ENCODE measurements at regions not wholly inside any gene's neighbourhood (a gene's known extent, or its start where the extent isn't known, plus 50 kb on each side); places are given as distances from the start of the nearest gene placed in this dataset.
A peak's percentile ranks its signal among the peaks of the same experiment; 100 is the strongest.

- H3K4me1 ChIP-seq (ENCODE audit: control insufficient read depth in 1 of 2, extremely low read depth in 1 of 2, insufficient read depth in 2 of 2, low read length in 2 of 2) = no peaks in the 10 kb centered on the region
- DNase-seq = peak in 15 of 35 experiments; percentile 0 to 32 (median 10)
- H3K27ac ChIP-seq (ENCODE audit: low read length) = no peak overlapping the region
- H3K4me3 ChIP-seq (ENCODE audit: control insufficient read depth in 1 of 2, extremely low read depth in 1 of 2, low read length in 1 of 2) = peak overlapping the region in 1 of 2 donors; percentile 19
- no peaks in the 10 kb centered on the region for H3K27me3 ChIP-seq (replicated peaks in 1 of 2; ENCODE audit: control insufficient read depth in 2 of 2, extremely low read depth in 1 of 2, insufficient read depth in 2 of 2, low read length in 1 of 2)
- H3K9me3 ChIP-seq = no peaks in the 10 kb centered on the region
- Mint-ChIP-seq H3K36me3 (no peaks in the 10 kb centered on the region), H3K27ac (peak overlapping the region; percentile 68 to 74), H3K4me1 (no peaks in the 10 kb centered on the region), H3K4me3 (peak overlapping the region; percentile 67 to 68 (median 68)), H3K9me3 (no peaks in the 10 kb centered on the region), H3K27me3 (no peaks in the 10 kb centered on the region)
- no peaks in the 10 kb centered on the region for H3K36me3 ChIP-seq (ENCODE audit: control insufficient read depth in 2 of 2, extremely low read depth in 1 of 2, insufficient read depth in 1 of 2, low read length in 1 of 2)
- CTCF ChIA-PET = interaction anchor here in 1 of 2 donors (0.9 to 1.5 kb wide), 3 partner anchors 40 to 251 kb away, joined by 3 to 7 read pairs (median 3); no protein-coding TSS in a partner anchor
- WGBS (ENCODE audit: insufficient coverage) = no CpG with 5 or more reads among the region's 4 CpGs
- peak in 2 of 4 experiments; percentile 45 to 52 for ATAC-seq (replicated peaks in 1 of 4)
- POLR2A ChIA-PET = no interaction called here
Observed at GRCh38 chr14:22319526-22320361, 269.3 kb downstream of the DAD1 start.

DNA sequence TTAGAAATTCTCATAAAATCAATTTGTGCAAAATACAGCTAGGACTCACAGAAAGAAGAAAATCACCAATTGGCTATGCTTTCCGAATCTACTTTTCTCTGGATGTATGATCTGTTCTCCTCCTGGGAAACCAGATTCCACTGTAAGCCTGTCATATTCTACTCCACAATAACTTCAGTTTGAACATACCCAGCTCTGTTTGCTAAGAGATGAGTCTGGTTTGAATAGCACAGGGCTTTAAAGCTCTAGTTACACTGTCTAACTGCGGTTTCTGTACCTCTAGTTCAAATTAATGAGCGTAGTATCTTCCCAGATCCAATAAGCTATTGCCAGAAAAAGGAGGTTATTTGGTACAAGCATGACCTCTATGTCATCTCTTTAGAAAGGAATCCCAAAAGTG, 270.1 kb downstream of the DAD1 start:
- no peaks in the 10 kb centered on the region for H3K36me3 Mint-ChIP-seq
- POLR2A ChIA-PET = no interaction called here
- no peaks in the 10 kb centered on the region for H3K27me3 Mint-ChIP-seq
- no CpG with 5 or more reads among the region's 3 CpGs for WGBS (ENCODE audit: insufficient coverage)
- Histone ChIP-seq H3K9me3 (no peaks in the 10 kb centered on the region), H3K27ac (ENCODE audit: low read length) (no peak overlapping the region), H3K4me3 (ENCODE audit: control insufficient read depth in 1 of 2, extremely low read depth in 1 of 2, low read length in 1 of 2) (no peak overlapping the region), H3K36me3 (ENCODE audit: control insufficient read depth in 2 of 2, extremely low read depth in 1 of 2, insufficient read depth in 1 of 2, low read length in 1 of 2) (no peaks in the 10 kb centered on the region), H3K27me3 (replicated peaks in 1 of 2; ENCODE audit: control insufficient read depth in 2 of 2, extremely low read depth in 1 of 2, insufficient read depth in 2 of 2, low read length in 1 of 2) (no peaks in the 10 kb centered on the region), H3K4me1 (ENCODE audit: control insufficient read depth in 1 of 2, extremely low read depth in 1 of 2, insufficient read depth in 2 of 2, low read length in 2 of 2) (no peaks in the 10 kb centered on the region)
- no peaks in the 10 kb centered on the region for H3K4me1 Mint-ChIP-seq
- H3K9me3 Mint-ChIP-seq = no peaks in the 10 kb centered on the region
- no peak overlapping the region for H3K27ac Mint-ChIP-seq
- DNase-seq (no peak), ATAC-seq (replicated peaks in 1 of 4) (no peak)
- CTCF ChIA-PET = interaction anchor here in 1 of 2 donors (1.0 to 1.5 kb wide), 2 partner anchors 39 to 56 kb away, joined by 3 to 7 read pairs; no protein-coding TSS in a partner anchor
- H3K4me3 Mint-ChIP-seq = no peak overlapping the region

DNA sequence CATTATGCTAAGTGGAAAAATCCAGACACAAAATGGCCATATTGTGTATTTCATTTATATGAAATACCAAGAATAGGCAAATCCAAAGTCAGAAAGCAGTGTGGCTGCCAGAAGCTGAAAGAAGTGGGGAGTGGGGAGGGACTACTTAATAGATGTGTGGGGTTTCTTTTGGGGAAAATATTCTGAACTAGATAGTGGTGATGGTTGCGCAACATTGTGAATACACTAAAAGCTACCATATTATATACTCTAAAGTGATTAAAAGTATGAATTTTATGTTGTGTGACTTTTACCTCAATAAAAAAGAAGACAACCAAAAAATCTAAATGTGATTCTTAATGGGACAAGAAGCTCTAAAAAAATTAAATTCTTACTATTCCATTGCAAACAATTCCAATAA, 272.6 kb downstream of the DAD1 start:
- Histone ChIP-seq H3K4me1 (ENCODE audit: control insufficient read depth in 1 of 2, extremely low read depth in 1 of 2, insufficient read depth in 2 of 2, low read length in 2 of 2) (no peaks in the 10 kb centered on the region), H3K36me3 (ENCODE audit: control insufficient read depth in 2 of 2, extremely low read depth in 1 of 2, insufficient read depth in 1 of 2, low read length in 1 of 2) (no peaks in the 10 kb centered on the region), H3K27ac (ENCODE audit: low read length) (no peak overlapping the region), H3K9me3 (no peaks in the 10 kb centered on the region), H3K27me3 (replicated peaks in 1 of 2; ENCODE audit: control insufficient read depth in 2 of 2, extremely low read depth in 1 of 2, insufficient read depth in 2 of 2, low read length in 1 of 2) (no peaks in the 10 kb centered on the region), H3K4me3 (ENCODE audit: control insufficient read depth in 1 of 2, extremely low read depth in 1 of 2, low read length in 1 of 2) (no peak overlapping the region)
- H3K36me3 Mint-ChIP-seq = no peaks in the 10 kb centered on the region
- no peak for ATAC-seq (replicated peaks in 1 of 4)
- no peak overlapping the region for H3K4me3 Mint-ChIP-seq
- ChIA-PET CTCF (interaction anchor here in 1 of 2 donors (0.7 kb wide), 1 partner anchor 936 kb away, joined by 4 read pairs; no protein-coding TSS in a partner anchor), POLR2A (no interaction called here)
- no peak for DNase-seq
- H3K27me3 Mint-ChIP-seq = no peaks in the 10 kb centered on the region
- no peak overlapping the region for H3K27ac Mint-ChIP-seq
- H3K9me3 Mint-ChIP-seq = no peaks in the 10 kb centered on the region
- no CpG with 5 or more reads among the region's 1 CpG for WGBS (ENCODE audit: insufficient coverage)
- H3K4me1 Mint-ChIP-seq = no peaks in the 10 kb centered on the region

DNA sequence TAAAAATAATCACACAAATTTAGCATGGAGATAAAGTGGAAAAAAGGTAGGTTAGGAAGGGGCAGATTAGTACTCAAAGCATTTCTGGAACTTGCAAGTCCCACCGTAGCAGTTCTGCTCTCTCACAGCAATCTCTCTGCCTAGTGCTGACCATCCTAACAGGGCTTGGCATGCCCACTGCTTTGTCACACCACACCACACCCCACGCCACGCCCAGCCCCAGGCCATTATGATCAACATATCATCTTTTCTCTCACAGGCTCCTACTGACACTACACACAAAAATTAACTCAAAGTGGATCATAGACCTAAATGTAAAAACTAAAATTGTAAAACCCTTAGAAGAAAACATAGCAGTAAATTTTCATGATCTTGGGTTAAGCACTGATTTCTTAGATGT, 273.7 kb downstream of the DAD1 start:
- no peaks in the 10 kb centered on the region for H3K9me3 ChIP-seq
- Mint-ChIP-seq H3K27me3 (no peaks in the 10 kb centered on the region), H3K27ac (peak overlapping the region; percentile 57 to 58), H3K36me3 (no peaks in the 10 kb centered on the region), H3K9me3 (no peaks in the 10 kb centered on the region), H3K4me1 (no peaks in the 10 kb centered on the region), H3K4me3 (no peak overlapping the region)
- ChIA-PET CTCF (interaction anchor here in 1 of 2 donors (0.6 kb wide), 1 partner anchor 195 kb away, joined by 4 read pairs; no protein-coding TSS in a partner anchor), POLR2A (no interaction called here)
- H3K4me3 ChIP-seq (ENCODE audit: control insufficient read depth in 1 of 2, extremely low read depth in 1 of 2, low read length in 1 of 2) = no peak overlapping the region
- H3K27ac ChIP-seq (ENCODE audit: low read length) = no peak overlapping the region
- no CpG with 5 or more reads among the region's 3 CpGs for WGBS (ENCODE audit: insufficient coverage)
- ATAC-seq (replicated peaks in 1 of 4) (no peak), DNase-seq (no peak)
- H3K36me3 ChIP-seq (ENCODE audit: control insufficient read depth in 2 of 2, extremely low read depth in 1 of 2, insufficient read depth in 1 of 2, low read length in 1 of 2) = no peaks in the 10 kb centered on the region
- no peaks in the 10 kb centered on the region for H3K27me3 ChIP-seq (replicated peaks in 1 of 2; ENCODE audit: control insufficient read depth in 2 of 2, extremely low read depth in 1 of 2, insufficient read depth in 2 of 2, low read length in 1 of 2)
- no peaks in the 10 kb centered on the region for H3K4me1 ChIP-seq (ENCODE audit: control insufficient read depth in 1 of 2, extremely low read depth in 1 of 2, insufficient read depth in 2 of 2, low read length in 2 of 2)

DNA sequence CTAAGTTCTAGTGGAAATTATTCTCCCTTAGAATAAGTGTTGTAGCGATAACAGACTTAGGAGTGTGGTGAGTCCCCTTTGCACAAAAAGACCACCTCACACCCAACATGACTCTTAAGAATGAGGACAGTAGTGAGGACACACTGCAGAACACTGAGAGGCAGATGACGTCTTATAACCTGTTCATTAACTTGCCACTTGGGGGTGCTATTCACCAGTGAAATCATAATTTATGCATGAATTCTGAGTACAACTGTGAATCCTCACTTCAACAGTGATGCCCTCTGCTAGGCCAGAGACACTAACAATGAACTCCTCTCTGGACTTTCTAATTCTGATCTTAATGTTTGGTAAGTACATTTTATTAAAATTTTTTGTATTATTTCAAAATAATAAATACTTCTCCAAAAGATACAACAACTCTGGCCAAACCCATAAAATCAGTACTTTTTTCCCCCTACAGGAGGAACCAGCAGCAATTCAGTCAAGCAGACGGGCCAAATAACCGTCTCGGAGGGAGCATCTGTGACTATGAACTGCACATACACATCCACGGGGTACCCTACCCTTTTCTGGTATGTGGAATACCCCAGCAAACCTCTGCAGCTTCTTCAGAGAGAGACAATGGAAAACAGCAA, 274.7 kb downstream of the DAD1 start:
- ChIA-PET CTCF (interaction anchor here in 1 of 2 donors (0.6 kb wide), 1 partner anchor 196 kb away, joined by 4 read pairs; no protein-coding TSS in a partner anchor), POLR2A (no interaction called here)
- Histone ChIP-seq H3K4me1 (ENCODE audit: control insufficient read depth in 1 of 2, extremely low read depth in 1 of 2, insufficient read depth in 2 of 2, low read length in 2 of 2) (no peaks in the 10 kb centered on the region), H3K27me3 (replicated peaks in 1 of 2; ENCODE audit: control insufficient read depth in 2 of 2, extremely low read depth in 1 of 2, insufficient read depth in 2 of 2, low read length in 1 of 2) (no peaks in the 10 kb centered on the region), H3K27ac (ENCODE audit: low read length) (no peak overlapping the region), H3K4me3 (ENCODE audit: control insufficient read depth in 1 of 2, extremely low read depth in 1 of 2, low read length in 1 of 2) (no peak overlapping the region), H3K36me3 (ENCODE audit: control insufficient read depth in 2 of 2, extremely low read depth in 1 of 2, insufficient read depth in 1 of 2, low read length in 1 of 2) (no peaks in the 10 kb centered on the region), H3K9me3 (no peaks in the 10 kb centered on the region)
- ATAC-seq (replicated peaks in 1 of 4) (peak; percentile 36 to 59 (median 37)), DNase-seq (peak in 4 of 35 experiments; percentile 1 to 43 (median 12))
- WGBS (ENCODE audit: insufficient coverage) = no CpG with 5 or more reads among the region's 6 CpGs
- peak overlapping the region in 1 of 2 donors; percentile 39 for H3K27ac Mint-ChIP-seq
- peak overlapping the region in 2 of 3 donors; percentile 31 to 34 for H3K4me3 Mint-ChIP-seq
- no peaks in the 10 kb centered on the region for H3K36me3 Mint-ChIP-seq
- H3K9me3 Mint-ChIP-seq = no peaks in the 10 kb centered on the region
- H3K27me3 Mint-ChIP-seq = no peaks in the 10 kb centered on the region
- H3K4me1 Mint-ChIP-seq = no peaks in the 10 kb centered on the region

DNA sequence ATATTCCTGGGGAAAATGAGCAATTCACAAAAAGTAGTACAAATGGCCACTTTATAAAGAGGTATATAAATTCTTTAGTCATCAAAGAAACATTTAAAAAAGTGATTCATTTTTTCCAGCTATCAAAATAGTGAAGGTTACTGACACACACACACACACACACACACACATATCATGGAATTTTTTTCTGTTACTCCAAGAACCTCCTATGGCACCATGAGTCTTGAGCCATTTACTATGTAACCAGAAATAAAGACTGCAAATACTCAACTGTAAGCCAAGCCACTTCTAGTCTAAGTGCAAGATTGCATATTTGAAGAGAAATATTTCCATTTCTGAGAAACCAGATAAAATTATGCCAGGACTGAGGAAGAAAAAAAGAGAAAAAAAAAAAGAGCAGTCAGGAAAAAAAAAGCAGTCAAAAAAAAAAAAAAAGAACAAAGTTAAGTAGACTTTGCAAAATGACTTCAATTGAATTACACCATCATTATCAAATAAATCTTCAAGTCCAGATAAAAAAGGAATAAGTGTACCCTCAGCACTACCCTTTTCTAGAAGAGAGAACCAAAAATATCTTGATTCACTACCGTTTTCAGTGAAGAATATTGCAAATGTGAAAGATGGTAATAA, 275.7 kb downstream of the DAD1 start:
- no peak for DNase-seq
- ATAC-seq (replicated peaks in 1 of 4) = no peak
- Histone ChIP-seq H3K36me3 (ENCODE audit: control insufficient read depth in 2 of 2, extremely low read depth in 1 of 2, insufficient read depth in 1 of 2, low read length in 1 of 2) (no peaks in the 10 kb centered on the region), H3K9me3 (no peaks in the 10 kb centered on the region), H3K27ac (ENCODE audit: low read length) (no peak overlapping the region), H3K27me3 (replicated peaks in 1 of 2; ENCODE audit: control insufficient read depth in 2 of 2, extremely low read depth in 1 of 2, insufficient read depth in 2 of 2, low read length in 1 of 2) (no peaks in the 10 kb centered on the region), H3K4me1 (ENCODE audit: control insufficient read depth in 1 of 2, extremely low read depth in 1 of 2, insufficient read depth in 2 of 2, low read length in 2 of 2) (no peaks in the 10 kb centered on the region), H3K4me3 (ENCODE audit: control insufficient read depth in 1 of 2, extremely low read depth in 1 of 2, low read length in 1 of 2) (no peak overlapping the region)
- no CpG with 5 or more reads among the region's 1 CpG for WGBS (ENCODE audit: insufficient coverage)
- Mint-ChIP-seq H3K9me3 (no peaks in the 10 kb centered on the region), H3K4me1 (no peaks in the 10 kb centered on the region), H3K27me3 (no peaks in the 10 kb centered on the region), H3K27ac (no peak overlapping the region), H3K4me3 (no peak overlapping the region), H3K36me3 (no peaks in the 10 kb centered on the region)
- ChIA-PET CTCF (no interaction called here), POLR2A (no interaction called here)

Data from T-cell (primary cell).